ENCODE measurements at regions not wholly inside any gene's neighbourhood (a gene's known extent, or its start where the extent isn't known, plus 50 kb on each side); places are given as distances from the start of the nearest gene placed in this dataset.

DNA sequence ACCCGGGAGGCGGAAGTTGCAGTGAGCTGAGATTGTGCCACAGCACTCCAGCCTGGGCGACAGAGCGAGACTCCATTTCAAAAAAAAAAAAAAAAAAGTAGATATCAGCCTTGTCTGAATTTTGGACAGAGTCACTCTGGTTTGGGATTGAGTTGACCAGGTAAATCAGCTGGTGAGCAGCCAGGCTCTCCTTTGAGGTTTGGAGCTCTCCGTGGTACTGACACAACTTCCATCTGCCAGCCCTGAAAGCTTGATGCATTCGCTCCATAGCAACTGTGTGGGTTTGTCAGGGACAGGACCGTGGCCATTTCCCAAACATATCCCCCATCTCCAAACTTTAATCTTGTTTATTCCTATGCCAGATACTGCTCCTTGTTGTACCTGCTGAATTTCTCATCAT, 155.2 kb downstream of the DMRTA2 start:
- ATAC-seq (ENCODE audit: low FRiP score) = no peak
- TF ChIP-seq, protein P1, sequence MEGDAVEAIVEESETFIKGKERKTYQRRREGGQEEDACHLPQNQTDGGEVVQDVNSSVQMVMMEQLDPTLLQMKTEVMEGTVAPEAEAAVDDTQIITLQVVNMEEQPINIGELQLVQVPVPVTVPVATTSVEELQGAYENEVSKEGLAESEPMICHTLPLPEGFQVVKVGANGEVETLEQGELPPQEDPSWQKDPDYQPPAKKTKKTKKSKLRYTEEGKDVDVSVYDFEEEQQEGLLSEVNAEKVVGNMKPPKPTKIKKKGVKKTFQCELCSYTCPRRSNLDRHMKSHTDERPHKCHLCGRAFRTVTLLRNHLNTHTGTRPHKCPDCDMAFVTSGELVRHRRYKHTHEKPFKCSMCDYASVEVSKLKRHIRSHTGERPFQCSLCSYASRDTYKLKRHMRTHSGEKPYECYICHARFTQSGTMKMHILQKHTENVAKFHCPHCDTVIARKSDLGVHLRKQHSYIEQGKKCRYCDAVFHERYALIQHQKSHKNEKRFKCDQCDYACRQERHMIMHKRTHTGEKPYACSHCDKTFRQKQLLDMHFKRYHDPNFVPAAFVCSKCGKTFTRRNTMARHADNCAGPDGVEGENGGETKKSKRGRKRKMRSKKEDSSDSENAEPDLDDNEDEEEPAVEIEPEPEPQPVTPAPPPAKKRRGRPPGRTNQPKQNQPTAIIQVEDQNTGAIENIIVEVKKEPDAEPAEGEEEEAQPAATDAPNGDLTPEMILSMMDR (IDR thresholded peaks at IDR 0.05) = no peak

DNA sequence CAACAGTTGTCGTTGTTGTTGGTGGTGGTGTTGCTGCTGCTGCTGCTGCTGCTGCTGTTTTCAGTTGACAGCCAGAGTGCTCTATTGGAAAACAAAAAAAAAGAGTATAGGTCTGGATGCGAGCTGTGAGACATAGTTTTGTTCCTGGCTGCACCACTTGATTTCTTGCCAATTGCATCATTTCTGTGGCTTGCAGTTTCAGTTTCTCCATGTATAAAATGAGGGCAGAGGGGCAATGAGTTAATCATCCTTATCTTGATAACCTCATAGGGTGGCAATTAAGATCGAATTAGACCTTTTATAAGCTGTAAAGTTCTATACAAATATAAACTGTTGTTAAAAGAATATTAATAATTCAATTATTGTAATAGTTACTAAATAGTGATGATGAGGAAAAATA, 156.7 kb downstream of the DMRTA2 start:
- DNase-seq (ENCODE audit: low spot score) = no peak
- no peak for ATAC-seq (ENCODE audit: low FRiP score)
- TF ChIP-seq, protein P1 (IDR thresholded peaks at IDR 0.05) = no peak

More for the DNA sequence above, 155.2 kb downstream of the DMRTA2 start:
- no peak for DNase-seq (ENCODE audit: low spot score)

DNA sequence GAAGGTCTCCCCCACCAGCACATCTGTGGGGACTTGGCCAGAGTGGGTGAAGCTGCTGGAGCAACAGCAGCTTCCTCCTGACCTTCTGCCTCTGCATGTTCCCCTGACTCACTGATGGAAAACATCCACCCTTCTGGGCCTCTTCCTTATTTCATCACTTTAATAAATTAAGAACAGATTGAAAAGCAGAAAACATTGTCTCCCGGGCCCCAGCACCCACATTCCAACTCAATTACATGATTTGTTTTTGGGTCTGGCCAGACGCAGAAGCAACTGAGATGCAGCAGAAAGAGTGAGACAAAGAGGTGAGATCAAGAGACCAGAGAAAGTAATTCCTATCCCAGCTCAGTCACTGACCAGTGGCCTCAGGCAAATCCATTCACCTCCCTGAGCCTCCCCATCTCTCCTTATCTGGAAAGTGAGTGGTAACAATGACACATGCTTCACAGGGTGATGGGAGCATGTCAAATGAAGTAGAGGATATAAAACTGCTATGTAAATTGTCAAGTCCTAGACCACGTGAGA, 157.1 kb downstream of the ELAVL4 start:
- TF ChIP-seq, protein P1 (IDR thresholded peaks at IDR 0.05) = no peak
- DNase-seq (ENCODE audit: low spot score) (no peak), ATAC-seq (ENCODE audit: low FRiP score) (no peak)

DNA sequence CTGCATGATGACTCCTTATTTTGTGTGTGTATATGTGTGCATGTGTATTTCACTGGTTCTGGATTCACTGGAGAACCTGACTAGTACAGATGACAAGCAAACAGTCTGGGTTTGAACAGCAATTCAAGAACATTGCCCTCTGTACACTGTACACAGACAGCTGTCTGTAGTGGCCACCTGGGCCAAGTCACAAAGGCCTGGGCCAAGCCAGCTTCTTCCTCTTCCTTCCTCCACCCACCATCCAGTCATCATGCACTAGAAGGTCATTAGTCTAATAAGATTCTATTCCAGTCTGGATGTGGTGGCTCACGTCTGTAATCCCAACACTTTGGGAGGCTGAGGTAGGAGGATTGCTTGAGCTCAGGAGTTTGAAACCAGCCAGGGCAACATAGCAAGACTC, 155.9 kb downstream of the ELAVL4 start:
- TF ChIP-seq, protein P1 (IDR thresholded peaks at IDR 0.05) = no peak
- no peak for ATAC-seq (ENCODE audit: low FRiP score)

DNA sequence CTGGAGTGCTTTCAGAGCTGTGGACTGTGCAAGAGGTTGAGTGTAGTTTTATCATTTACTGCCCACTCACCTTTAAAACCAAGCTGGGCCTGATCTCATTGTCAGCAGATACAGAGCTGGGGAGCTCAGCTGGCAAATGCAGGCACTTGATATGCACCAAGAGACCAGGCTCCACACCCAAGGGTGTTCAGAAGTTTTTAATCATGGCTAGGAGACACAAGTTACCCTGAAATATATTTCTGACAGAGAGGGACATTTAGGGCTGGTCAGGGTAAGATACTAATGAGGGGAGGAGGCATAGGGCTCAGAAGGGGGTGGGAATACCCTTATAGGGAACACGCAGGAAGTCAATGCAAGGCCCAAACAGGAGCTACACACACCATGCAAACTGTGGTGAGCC, 153.7 kb downstream of the ELAVL4 start:
- TF ChIP-seq, protein P1 (IDR thresholded peaks at IDR 0.05) = no peak
- no peak for ATAC-seq (ENCODE audit: low FRiP score)
- DNase-seq (ENCODE audit: low spot score) = no peak

More for the DNA sequence above, 155.9 kb downstream of the ELAVL4 start:
- no peak for DNase-seq (ENCODE audit: low spot score)

DNA sequence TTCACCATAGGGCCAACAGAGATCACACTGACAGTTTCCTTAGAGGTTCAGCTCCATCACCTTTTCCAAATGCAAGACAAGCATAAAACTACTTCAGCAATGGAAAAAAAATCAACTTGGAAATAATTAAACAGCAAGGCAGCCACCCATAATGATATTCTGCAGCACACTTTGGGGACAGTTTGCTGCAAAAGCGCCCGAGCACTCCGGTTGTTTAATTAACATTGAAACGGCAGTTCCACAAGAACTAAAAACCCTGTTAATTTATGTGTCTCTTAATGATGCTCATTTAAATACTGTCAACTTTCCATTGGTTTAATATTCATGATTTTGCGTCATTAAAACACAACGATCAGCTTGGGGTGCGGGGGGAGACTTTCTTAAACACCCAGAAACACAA, 153.2 kb downstream of the ELAVL4 start:
- DNase-seq (ENCODE audit: low spot score) (no peak), ATAC-seq (ENCODE audit: low FRiP score) (no peak)
- TF ChIP-seq, protein P1 (IDR thresholded peaks at IDR 0.05) = no peak

DNA sequence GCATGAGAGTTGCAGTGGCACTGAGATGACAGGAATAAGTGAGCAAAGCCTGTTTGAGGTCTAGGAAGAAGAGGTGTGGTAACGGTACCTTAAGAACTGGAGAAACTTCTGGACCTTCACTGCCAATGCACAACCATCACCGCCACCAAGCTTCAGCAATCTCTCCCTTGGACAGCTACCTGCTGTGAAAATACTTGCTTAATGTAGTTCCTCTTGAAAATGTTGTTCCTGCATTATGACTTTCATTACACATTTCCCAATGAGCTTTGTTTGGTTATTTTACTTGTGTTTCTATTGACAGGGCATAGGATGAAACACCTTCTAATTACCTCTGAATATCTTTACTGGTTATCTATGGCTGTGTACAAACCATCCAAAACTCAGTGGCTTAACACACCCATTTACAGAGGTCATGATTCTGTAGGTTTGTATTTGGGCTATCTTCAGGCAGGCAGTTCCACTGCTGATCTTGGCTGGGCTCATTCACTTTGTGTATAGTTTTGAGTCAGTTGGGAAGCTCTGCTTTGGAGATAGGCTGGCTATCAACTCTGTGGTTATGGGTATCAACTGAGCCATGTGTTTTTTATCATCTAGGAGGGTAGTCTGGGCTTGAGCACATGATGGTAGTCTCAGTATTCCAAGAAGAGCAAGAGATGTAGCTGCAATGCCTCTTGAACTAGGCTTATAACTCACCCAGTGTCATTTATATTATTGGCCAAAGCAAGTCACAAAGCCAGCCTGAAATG, 149.4 kb downstream of the ELAVL4 start:
- TF ChIP-seq, protein P1 (IDR thresholded peaks at IDR 0.05) = no peak
- ATAC-seq (ENCODE audit: low FRiP score) = no peak
- DNase-seq (ENCODE audit: low spot score) = no peak

Data from omental fat pad (tissue), 3 donors.